NCI-H460 (cell line): ENCODE measurements at regions not wholly inside any gene's neighbourhood (a gene's known extent, or its start where the extent isn't known, plus 50 kb on each side); places are given as distances from the start of the nearest gene placed in this dataset.

Source experiments
- DNase-seq: peaks from one replicate; pipeline ENCODE4 v3.0.0-alpha.2; 2016; ENCODE audit warnings: low read depth; ENCODE audit errors: extremely low read depth

DNA sequence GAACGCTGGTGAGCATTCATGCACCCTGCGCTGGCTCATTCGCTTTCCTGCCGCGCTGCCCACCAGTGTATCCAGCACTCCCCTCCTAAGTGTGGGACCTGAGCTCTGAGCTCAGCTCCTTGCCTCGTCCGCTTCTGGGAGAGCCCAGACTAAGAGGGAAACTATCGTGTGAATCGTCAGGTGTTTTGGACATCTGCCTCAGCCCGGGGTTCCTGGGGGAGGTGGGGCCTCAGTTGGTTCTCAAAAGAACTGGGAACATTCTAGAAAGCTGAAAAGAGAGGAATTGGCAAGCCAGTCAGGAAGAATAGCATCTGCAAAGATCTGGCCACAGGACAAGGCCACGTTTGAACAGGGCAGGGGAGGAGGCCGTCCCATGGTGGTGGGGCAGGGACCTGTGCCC, 205.4 kb upstream of the CIBAR2 start:
- DNase-seq: no peak

DNA sequence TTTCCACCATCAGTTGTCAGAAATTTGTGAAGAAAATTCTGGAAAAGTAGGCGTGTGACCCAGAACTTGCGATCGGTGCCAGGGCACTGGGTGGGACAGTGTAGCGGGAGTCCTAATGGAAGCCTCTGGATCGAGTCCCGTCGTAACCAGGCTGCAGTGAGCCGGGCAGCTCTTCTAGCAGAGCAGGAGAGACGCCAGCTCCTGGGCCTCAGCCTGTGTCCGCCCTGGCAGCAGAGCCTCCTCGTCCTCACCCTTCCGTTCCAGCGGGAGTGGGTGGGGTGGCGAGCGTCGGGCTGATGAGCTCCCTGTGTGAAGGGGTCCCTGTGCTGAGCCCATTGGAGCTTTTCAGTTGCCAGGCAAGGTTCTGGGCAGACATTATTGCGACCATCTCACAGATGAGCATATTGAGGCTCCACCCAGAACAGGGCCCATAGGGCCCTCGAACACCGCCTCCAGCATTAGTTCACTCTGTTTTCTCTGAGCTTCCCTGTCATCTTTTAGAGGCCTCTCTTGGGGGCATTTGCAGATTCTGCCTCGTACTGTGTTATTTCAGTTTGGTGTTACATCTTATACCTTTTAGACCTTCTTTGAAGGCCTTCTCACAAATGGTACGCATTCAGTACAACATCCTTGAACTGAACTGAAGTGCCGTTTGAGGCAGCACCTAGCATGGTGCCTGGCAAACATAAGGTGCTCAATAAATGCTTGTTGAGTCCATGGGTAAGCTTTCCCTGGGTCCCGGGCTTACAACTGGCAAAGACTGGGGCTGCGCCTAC, 207.1 kb upstream of the CIBAR2 start:
- DNase-seq: no peak

DNA sequence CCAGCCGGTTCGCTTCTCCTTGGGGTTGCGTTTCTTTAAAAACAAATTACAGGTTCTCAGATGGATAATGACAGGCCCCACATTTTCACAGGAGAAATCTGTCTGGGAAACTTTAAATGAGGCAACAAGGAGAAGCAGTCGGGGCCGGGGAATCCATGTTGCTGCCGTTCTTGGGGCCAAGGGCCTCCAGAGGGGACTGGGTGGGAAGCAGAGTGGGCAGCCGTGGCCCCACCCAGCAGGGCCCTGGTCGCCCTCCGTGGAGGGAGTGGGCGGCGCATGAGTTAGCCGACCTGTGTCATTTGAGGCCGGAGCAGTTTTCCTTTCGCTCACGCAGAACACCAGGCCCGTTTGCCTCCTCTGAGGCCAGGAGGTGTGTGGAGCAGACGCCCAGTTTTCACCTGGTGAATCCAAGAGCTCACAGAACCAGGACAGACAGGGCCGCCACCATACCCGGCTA, 207.7 kb upstream of the CIBAR2 start:
- no peak for DNase-seq

DNA sequence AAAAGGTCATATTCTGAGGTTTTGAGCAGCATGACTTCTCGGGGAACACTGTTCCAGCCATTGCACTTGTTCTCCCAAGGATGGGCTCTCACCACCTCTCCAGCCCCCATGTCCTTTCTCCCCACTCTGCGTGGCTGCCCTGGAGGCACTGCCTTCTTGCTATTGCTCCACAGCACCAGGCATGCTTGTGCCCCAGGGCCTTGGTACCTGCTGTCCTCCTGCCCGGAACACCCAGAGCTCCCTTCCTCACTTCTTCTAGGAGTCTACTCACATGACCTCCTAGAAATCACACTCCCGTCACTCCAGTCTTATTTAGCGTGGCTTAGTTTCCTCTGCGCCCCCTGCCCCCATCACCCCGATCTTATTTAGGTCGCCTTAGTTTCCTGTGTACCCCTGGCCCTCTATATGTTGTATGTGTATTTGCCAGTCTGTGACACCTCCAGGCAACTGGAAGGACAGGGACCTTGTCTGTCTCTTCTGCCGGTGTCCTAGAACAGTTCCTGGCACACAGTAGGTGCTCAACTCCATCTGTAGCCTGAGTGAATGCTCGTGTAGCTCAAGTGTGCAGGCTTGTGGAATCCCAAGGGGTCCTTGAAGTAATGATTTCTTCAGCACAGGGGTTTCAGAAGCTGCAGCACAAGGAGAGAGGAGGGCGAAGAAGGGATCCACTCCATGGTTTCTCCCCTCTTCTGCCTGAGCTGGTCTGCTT, 208.6 kb upstream of the CIBAR2 start:
- DNase-seq: no peak

DNA sequence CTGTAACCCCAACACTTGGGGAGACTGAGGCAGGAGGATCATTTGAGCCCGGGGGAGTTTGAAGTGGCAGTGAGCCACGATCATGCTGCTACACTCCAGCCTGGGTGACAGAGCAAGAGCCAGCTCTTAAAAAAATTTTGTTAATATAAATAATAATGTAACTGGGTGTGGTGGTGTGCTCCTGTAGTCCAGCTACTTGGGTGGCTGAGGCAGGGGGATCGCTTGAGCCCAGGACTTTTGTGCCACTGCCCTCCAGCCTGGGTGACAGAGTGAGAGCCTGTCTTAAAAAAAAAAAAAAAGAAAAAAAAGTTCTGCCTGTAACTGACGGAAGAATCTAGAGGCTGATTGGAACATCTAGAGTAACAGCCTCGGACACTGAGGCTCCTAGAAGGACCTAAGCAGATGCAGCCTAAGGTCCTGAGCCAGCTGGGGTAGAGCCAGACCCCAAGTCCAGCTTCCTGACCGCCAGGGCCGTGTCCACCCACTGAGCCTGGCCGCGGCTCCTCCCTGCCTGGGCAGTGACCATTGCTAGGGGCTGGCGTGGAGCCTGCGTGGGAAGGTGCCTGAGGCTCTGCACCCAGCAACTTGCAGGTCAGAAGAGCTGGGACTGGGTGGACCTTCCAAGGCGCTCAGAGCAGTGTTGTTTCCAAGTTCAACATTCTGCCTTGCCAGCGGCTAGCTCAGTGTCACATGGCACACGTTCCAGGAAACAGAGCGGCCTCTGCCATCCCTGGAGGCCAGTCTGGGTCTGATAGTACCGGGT, 209.4 kb upstream of the CIBAR2 start:
- no peak for DNase-seq

DNA sequence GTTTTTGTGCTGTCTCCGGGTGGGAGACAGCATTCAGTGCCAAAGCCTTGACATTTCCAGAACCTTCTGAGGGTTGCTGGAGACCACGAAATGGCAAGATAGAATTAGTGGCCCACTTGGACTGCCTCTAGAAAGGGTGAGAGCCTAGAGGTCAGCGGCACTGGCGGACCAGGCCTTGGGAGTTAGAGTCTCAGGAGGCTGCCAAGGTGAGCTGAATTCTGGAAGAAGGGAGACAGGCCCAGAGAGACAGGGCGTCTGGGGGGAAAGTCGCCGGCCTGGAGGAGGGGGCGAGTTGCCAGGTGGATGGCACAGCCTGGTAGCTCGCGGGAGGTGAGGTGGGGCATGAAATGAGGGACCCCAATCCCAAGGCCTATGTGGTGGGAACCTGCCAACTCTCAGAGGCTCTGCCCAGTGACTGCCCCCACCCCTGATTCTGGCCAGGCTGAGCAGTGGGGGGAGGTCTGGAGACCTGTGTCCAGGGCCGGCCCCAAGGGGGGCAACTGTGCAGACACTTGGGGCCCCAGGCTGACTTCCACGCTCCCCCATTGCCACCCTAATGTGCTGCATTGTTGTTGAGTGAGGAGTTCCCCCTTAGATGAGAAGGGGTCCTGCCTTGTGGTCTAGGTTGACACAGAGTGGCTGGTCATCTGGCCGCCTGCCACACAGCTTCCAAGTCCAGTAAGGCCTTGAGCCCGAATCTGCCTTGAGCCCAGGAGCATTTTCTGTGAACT, 211.1 kb upstream of the CIBAR2 start:
- DNase-seq: no peak

DNA sequence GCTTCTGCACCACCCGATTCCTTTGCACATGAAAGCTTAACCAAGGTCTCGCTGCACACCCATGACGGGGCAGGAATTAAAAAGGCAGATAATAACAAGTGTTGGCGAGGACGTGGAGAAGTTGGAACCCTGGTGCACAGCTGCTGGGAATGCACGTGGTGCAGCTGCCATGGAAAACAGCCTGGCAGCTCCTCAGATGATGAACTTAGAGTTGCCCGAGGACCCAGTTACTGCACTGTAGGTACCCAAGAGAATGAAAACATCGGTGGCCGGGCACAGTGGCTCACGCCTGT, 211.6 kb upstream of the CIBAR2 start:
- no peak for DNase-seq

DNA sequence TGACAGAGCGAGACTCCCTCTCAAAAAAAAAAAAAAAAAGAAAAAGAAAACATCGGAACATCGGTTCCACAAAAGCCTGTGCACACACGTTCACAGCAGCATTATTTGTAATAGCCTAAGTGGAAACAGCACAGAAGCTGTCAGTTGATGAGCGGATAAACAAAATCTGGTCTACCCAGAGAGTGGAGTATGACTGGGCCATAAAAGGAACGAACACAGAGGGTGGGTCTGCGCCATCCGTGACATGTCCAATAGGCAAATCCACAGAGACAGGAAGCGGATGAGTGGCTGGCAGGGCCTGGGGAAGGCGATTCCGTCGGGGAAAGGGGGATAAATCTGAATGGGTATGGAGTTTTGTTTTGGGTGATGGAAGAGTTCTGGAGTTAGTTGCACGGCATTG, 212.2 kb upstream of the CIBAR2 start:
- DNase-seq: no peak

DNA sequence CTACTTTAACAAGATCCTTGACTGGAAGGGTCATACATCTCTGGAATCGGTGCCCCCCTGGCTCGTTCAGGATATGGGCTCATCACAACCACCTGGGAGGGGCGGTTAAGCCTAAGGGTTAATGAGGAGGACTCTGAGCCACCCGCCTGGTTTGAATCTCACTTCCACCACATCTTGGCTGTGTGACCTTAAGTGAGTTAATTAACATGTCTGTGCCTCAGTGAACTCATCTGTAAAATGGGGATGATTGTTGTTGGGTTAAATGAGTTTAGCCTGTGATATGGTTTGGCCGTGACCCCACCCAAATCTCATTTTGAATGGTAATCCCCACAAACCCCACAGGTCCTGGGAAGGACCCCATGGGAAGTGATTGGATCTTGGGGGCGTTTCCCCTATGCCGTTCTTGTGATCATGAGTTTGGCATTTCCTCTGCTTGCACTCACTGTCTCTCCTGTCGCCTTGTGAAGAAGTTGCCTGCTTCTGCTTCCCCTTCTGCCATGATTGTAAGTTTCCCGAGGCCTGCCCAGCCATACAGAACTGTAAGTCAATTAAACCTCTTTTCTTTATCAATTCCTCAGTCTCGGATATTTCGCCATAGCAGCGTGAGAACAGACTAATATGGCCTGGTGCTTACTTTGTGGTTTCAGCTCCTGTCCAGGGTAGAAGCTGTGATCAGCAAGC, 214.0 kb upstream of the CIBAR2 start:
- no peak for DNase-seq

DNA sequence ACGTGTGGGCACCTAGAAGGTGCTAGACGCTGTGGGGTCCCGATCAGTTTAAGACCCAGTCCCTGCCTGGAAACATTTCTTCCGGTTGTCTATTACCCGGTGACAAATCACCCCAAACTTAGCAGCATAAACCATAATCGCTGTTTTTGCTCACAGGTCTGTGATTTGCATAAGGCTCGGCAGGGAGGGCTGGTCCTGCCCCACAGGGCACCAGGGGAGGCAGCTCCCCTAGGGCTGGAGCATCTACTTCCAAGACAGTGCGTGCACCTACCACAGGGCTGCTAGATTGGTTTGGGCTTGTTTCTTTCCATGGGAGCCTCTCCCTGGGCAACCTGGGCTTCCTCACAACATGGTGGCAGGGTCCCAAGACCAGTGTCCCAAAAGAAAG, 214.5 kb upstream of the CIBAR2 start:
- no peak for DNase-seq

DNA sequence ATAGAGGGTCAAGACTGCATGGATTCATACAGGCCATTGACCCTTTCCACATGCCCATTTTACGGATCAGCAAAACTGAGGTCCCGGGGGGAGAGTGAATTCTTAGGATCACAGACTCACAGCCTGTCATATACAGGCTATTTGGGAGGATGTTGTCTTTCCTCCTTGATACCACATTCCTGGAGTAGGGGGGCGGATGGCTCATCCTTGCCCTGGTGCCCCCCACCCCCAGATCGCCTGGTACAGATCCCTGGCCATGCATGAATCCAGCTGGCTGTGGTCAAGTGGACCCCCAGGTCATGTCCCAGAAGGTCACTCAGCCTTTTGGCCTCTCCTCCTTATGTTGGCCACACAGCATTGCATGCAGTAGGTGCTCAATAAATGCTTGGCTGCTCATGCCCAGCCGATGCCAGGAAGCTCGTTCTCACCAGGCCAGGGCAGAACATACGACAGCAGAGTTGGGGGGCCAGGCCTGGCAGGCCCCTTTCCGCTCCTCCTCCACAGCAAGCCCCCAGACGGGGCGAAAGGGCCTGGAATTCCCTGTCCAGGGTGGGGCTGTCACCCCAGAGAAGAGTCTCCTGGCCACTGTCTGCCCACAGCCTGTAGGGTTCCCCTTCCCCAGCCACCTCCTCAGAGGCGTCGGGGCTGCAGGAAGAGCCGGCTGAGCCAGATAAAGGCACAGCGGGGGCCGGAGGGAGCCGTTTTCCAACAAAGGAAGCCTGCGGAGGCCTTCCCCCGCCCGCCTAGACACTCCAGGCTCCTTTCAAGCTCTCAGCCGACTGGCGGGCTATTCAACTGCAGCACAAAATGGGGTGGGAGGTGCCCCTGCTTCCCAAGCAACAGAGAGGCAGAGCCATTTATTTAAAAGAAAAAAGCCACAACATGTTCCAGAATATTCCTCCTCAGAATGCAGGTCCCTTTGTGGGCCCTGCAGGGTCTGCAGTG, 215.7 kb upstream of the CIBAR2 start:
- no peak for DNase-seq

DNA sequence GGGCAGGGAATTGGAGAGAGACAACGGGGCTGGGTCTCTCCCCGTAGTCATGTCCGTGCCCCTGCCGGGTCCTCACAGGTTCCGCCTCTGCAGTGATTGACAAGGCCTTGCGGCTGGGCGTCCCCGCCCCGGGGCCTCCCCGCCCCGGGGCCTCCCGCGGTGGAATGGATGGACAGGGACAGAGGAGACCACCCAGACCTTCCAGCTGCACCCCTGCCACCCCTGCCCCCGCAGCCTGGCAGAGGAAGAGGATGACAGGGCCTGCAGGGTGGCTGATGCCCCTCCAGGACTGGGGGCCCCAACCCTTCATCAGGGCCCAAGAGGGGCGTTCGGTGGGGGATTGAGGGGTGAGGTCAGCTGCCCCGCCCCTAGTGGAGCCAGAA, 216.4 kb upstream of the CIBAR2 start:
- DNase-seq: no peak

DNA sequence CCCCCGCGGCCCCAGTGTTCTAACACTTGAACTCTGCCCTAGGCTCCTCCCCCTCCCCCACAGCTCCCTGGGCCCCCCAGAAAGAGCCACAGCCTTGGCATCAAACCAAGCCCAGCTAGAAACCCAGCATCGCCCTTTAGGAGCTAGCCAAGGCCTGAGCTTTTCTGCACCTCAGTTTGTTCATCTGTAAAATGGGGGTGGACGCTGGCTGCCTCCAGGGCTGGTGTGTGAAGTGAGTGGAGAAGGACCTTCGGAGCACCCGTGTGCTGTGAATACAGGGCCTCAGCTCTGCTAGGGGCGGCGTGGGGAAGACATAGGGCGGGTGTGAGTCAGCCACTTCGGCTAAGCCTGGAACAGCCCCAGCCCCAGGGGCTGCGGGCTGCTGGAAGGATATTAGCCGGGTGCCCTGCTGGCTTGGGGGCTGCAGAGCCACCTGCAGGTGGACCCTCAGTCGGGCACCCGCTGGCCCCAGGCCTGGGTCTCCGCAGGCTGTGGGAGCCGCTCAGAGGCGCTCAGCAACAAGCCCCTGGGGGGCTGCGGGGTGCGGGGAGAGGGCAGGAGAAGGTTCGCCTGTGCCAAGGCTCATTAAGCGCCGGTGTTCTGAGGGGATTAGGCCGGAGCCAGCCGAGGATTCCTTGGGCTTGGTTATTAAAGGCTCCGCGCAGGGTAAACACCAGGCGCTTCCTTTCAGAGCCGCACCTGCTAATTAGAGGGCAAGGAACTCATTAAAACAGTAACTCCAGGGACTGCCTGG, 217.0 kb upstream of the CIBAR2 start:
- DNase-seq: no peak

DNA sequence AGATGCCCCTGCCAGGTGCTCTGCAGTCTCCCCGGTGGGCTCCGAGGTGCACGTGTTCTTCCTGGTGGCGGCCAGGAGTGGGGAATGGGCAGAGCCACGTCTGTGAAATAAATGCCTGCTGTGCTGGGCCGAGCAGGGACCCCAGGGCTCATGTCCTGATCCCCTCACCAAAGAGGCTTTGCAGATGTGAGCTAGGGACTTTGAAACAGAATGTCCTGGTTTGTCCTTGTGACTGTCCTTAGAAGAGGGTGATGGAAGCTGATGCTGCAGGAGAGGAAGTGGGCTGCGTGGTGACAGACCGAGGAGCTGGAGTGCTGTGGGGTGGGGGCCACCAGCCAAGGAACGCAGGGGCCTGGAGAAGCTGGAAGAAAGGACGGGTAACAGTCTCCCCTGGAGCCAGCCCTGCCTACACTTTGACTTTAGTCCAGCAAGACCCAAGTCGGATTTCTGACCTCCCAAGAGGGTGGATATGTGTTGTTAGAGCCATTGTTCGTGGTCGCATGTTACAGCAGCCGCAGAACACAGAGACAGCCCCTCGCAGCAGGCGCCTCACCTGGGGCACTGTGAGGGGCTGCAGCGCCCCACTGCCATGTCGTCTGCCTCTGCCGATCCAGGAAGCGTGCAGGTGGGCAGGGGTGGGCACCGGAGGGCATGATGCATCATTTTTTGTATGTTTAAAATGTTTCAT, 217.9 kb upstream of the CIBAR2 start:
- no peak for DNase-seq

DNA sequence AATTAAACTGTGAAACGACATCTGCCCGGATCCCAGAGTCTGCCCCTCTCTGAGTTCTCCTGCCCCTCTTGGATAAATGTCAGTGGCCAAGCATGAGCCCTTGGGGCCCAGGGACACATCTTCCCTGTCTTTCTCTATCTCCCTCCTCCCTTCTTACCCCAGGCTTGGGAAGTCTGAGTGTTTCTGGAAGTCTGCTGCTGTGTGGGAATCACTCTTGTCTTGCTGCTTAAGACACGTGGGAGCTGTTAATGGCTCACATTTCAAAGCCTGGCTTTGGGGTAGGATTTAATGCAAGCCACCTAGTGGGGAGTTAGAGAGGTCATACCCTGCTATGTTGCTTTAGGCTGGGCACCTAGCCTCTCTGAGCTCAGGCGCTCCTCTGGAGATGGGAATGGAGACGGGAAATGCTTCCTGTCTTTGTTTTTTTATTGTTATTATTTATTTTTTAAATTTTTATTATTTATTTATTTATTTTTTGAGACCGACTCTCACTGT, 218.5 kb upstream of the CIBAR2 start:
- peak; percentile 43 for DNase-seq

DNA sequence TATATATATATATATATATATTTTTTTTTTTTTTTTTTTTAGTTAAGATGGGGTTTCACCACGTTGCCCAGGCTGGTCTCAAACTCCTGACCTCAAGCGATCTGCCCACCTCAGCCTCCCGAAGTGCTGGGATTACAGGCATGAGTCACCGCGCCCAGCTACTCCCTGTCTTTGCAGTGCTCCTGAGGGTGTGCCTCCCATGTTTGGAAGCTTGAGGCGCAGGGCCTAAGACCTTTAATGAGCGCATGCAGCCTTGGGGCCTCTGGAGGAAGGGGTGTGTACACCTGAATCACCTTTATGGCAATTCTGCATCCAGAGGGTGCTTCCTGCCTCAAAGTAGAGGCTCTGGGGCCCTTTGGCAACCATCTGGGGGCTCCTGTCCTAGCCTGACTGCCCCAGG, 219.4 kb upstream of the CIBAR2 start:
- no peak for DNase-seq

DNA sequence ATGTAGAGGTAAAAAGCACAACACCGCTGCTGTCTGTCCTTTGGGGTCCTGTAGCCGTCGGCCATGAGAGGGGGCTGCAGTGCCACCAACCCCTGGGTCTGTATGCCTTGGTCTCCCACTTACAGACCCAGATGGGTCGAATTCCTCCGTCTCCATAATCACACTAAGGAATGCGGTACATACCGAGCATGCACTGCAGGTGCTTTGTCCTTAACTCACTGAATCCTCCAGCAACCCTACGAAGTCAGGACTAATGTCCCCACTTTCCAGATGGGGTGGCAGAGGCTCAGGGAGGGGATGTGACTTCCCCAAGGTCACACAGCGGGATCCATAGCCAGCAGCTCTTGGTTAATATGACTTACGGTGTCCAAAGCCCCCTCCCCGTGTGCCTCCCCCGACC, 219.9 kb upstream of the CIBAR2 start:
- no peak for DNase-seq

DNA sequence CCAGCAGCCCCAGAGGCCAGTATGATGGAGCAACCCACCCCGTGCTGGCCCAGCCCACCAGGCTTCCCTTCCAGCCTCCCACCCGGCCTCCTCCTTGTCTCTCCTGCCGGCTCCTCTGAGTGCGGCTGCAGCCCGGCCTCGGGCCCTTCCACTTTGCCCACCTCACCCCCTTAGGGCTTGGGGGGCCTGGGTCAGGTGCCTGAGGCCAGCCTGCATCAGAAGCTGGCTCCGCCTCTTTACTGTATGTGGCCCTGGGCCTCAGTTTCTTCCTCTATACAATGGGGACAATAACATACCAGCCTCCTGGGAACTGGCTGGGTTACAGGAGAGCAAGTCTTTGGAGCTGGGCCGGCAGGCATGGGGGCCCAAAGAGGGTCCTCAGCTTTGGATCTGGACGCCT, 221.1 kb upstream of the CIBAR2 start:
- no peak for DNase-seq
